Hematopoietic multipotent progenitor cell treated with erythropoietin and hydrocortisone succinate and interleukin-3 and kit ligand, for 6 days (in vitro differentiated cells): ENCODE measurements at regions not wholly inside any gene's neighbourhood (a gene's known extent, or its start where the extent isn't known, plus 50 kb on each side); places are given as distances from the start of the nearest gene placed in this dataset.

ENCODE experiments used
- DNase-seq: peaks from one replicate; pipeline ENCODE4 v3.0.0-alpha.2; 2015

- DNase-seq, result no peak
Observed at GRCh38 chr2:118168615-118169014, 80.3 kb downstream of the INSIG2 start.

GRCh38 chr2:118167026-118167425 is 78.8 kb downstream of the INSIG2 start:
- no peak for DNase-seq

- DNase-seq, result no peak
Observed at GRCh38 chr2:118166242-118166641, 78.0 kb downstream of the INSIG2 start.

GRCh38 chr2:118165595-118165994 is 77.3 kb downstream of the INSIG2 start:
- DNase-seq, result no peak
